ENCODE measurements at regions not wholly inside any gene's neighbourhood (a gene's known extent, or its start where the extent isn't known, plus 50 kb on each side); places are given as distances from the start of the nearest gene placed in this dataset.

GRCh38 chr17:5980941-5981340 lies 89.2 kb upstream of the WSCD1 start:
- H3K36me3 Mint-ChIP-seq, result no peaks in the 10 kb centered on the region
- no peak overlapping the region for H3K4me3 Mint-ChIP-seq

GRCh38 chr17:5986644-5987043 lies 83.5 kb upstream of the WSCD1 start:
- H3K36me3 Mint-ChIP-seq, result no peaks in the 10 kb centered on the region
- no peaks in the 10 kb centered on the region for H3K4me1 Mint-ChIP-seq
- H3K4me3 Mint-ChIP-seq, result no peak overlapping the region
- no peaks in the 10 kb centered on the region for H3K27me3 Mint-ChIP-seq (ENCODE audit: low read depth)
- POLR2A ChIA-PET, result no interaction called here
- H3K9me3 Mint-ChIP-seq, result peaks cover 23% of the 10 kb centered on the region
- CTCF ChIA-PET, result no interaction called here
- no peak for ATAC-seq
- DNase-seq (ENCODE audit: low spot score), result no peak
- TF ChIP-seq AFF4 (CRISPR knock-in tag; IDR thresholded peaks at IDR 0.05; ENCODE audit: borderline replicate concordance) (no peak), NFE2L1 (CRISPR knock-in tag; IDR thresholded peaks at IDR 0.05) (no peak), ARID4B (CRISPR knock-in tag; IDR thresholded peaks at IDR 0.05; ENCODE audit: borderline replicate concordance) (no peak), ZNF671 (CRISPR knock-in tag; IDR thresholded peaks at IDR 0.05) (no peak)
- H3K27ac Mint-ChIP-seq, result no peak overlapping the region

More at GRCh38 chr17:5980941-5981340, 89.2 kb upstream of the WSCD1 start:
- no peak for TF ChIP-seq ZSCAN18 (CRISPR knock-in tag; IDR thresholded peaks at IDR 0.05)
- TF ChIP-seq SOX15 (CRISPR knock-in tag; IDR thresholded peaks at IDR 0.05), result no peak
- no peak for TF ChIP-seq NR3C1 (CRISPR knock-in tag; conservative IDR thresholded peaks at IDR 0.05; ENCODE audit: low read depth)
- TF ChIP-seq IRF2 (CRISPR knock-in tag; IDR thresholded peaks at IDR 0.05; ENCODE audit: borderline replicate concordance, low read depth), result no peak
- no peak for TF ChIP-seq USF2 (CRISPR knock-in tag; IDR thresholded peaks at IDR 0.05)
- TF ChIP-seq PREB (CRISPR knock-in tag; IDR thresholded peaks at IDR 0.05; ENCODE audit: borderline replicate concordance), result no peak
- TF ChIP-seq KAT7 (CRISPR knock-in tag; IDR thresholded peaks at IDR 0.05; ENCODE audit: borderline replicate concordance), result no peak
- no peak for TF ChIP-seq TP53 (CRISPR knock-in tag; IDR thresholded peaks at IDR 0.05)
- TF ChIP-seq ZNF416 (CRISPR knock-in tag; IDR thresholded peaks at IDR 0.05), result no peak
- TF ChIP-seq ATF6 (CRISPR knock-in tag; IDR thresholded peaks at IDR 0.05), result no peak
- CTCF ChIA-PET, result interaction anchor here (0.7 kb wide), 1 partner anchor 1371 kb away, joined by 3 read pairs; no protein-coding TSS in a partner anchor
- no peak overlapping the region for H3K27ac Mint-ChIP-seq
- H3K27me3 Mint-ChIP-seq (ENCODE audit: low read depth), result no peaks in the 10 kb centered on the region
- no peak for DNase-seq (ENCODE audit: low spot score)
- ATAC-seq, result no peak
- no peaks in the 10 kb centered on the region for H3K4me1 Mint-ChIP-seq
- POLR2A ChIA-PET, result no interaction called here
- H3K9me3 Mint-ChIP-seq, result peaks cover 17% of the 10 kb centered on the region
